ENCODE measurements at regions not wholly inside any gene's neighbourhood (a gene's known extent, or its start where the extent isn't known, plus 50 kb on each side); places are given as distances from the start of the nearest gene placed in this dataset.

DNA sequence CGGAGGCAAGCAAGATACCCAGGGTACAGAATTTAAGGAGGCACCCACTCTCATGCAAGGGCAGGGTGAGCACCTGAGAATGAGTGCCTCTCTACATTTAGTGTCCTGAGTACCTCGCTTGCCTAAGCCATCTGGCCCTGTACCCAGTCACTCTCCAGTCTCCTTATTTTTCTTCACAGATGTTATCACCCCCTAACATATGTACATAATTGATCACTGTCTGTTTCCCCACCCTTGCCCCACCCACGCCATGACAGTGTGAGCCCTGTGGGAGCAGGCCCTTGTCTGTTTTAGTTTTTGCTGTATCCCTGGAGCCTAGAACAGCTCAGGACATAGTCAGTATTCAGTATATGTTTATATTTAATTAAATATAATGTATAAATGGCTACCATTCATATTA is 113.6 kb downstream of the SPRY1 start:
- no peak for DNase-seq
- TF ChIP-seq POLR2AphosphoS5 (IDR thresholded peaks at IDR 0.05) (no peak), POLR2A (IDR thresholded peaks at IDR 0.05) (no peak)
- TF ChIP-seq, protein P1, sequence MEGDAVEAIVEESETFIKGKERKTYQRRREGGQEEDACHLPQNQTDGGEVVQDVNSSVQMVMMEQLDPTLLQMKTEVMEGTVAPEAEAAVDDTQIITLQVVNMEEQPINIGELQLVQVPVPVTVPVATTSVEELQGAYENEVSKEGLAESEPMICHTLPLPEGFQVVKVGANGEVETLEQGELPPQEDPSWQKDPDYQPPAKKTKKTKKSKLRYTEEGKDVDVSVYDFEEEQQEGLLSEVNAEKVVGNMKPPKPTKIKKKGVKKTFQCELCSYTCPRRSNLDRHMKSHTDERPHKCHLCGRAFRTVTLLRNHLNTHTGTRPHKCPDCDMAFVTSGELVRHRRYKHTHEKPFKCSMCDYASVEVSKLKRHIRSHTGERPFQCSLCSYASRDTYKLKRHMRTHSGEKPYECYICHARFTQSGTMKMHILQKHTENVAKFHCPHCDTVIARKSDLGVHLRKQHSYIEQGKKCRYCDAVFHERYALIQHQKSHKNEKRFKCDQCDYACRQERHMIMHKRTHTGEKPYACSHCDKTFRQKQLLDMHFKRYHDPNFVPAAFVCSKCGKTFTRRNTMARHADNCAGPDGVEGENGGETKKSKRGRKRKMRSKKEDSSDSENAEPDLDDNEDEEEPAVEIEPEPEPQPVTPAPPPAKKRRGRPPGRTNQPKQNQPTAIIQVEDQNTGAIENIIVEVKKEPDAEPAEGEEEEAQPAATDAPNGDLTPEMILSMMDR (IDR thresholded peaks at IDR 0.05 in 8 of 11, conservative IDR thresholded peaks at IDR 0.05 in 3 of 11): no peak
- Histone ChIP-seq H3K9me3 (no peaks in the 10 kb centered on the region), H3K4me1 (peaks cover 0 to 16% (median 4%) of the 10 kb centered on the region in 6 donors), H3K27ac (no peak overlapping the region), H3K4me3 (no peak overlapping the region), H3K36me3 (no peaks in the 10 kb centered on the region), H3K27me3 (replicated peaks in 1 of 7) (peaks cover 0 to 12% (median 0%) of the 10 kb centered on the region in 7 donors)
- WGBS, 5 donors: 89 to 97% (median 94%) methylated on average over 3 of the region's 3 CpGs
- intact Hi-C loops (cut with DNase I; ENCODE audit: low total_unique reads): no loop called here

DNA sequence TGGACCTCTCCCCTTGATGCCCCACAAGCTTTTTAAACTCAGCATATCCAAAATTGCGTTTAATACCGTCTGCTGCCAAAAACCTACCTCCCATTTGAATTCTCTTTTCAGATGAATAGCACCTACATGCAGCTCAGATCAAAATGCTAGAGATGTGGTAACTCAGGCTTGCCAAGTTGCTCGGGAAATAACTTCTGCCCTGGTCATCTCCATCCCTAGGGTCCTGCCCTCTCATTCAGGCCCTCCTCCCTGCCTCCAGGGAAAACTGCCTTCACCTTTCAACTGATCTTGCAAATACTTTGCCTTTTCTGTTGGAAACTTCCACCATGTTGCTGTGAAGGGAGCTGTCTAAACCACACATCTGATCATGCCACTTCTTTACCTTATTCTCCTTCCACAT is 114.1 kb downstream of the SPRY1 start:
- 88 to 97% (median 96%) methylated on average over 3 of the region's 3 CpGs for WGBS, 5 donors
- H3K36me3 ChIP-seq: no peaks in the 10 kb centered on the region
- DNase-seq: no peak
- H3K4me3 ChIP-seq: no peak overlapping the region
- intact Hi-C loops (cut with DNase I; ENCODE audit: low total_unique reads): no loop called here
- H3K9me3 ChIP-seq: no peaks in the 10 kb centered on the region
- H3K27me3 ChIP-seq (replicated peaks in 1 of 7): peaks cover 0 to 8% (median 0%) of the 10 kb centered on the region in 7 donors
- H3K4me1 ChIP-seq: peaks cover 0 to 11% (median 2%) of the 10 kb centered on the region in 6 donors
- TF ChIP-seq, protein P1 (IDR thresholded peaks at IDR 0.05 in 8 of 11, conservative IDR thresholded peaks at IDR 0.05 in 3 of 11): no peak
- TF ChIP-seq POLR2AphosphoS5 (IDR thresholded peaks at IDR 0.05) (no peak), POLR2A (IDR thresholded peaks at IDR 0.05) (no peak)
- no peak overlapping the region for H3K27ac ChIP-seq

DNA sequence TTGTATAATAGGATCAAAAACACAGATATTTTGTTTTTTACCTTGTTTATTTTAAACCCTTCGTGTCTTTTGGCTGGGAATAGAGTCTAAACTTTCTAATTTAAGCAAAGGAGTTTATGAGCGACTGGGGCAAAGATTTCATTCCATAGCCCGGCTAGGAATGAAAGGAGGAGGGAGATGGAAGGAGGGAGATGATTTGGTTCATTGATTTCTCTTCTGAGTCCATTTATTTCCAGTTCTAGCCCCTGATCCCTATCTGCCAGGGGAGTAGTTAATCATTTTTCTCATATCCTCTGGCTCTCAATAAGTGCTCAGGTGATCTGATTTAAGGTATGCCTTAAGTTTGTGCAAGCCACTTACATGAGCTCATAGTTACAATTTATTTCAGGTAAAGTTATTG is 120.0 kb downstream of the SPRY1 start:
- Histone ChIP-seq H3K36me3 (no peaks in the 10 kb centered on the region), H3K27ac (no peak overlapping the region), H3K9me3 (no peaks in the 10 kb centered on the region), H3K4me3 (no peak overlapping the region), H3K27me3 (replicated peaks in 1 of 7) (no peaks in the 10 kb centered on the region), H3K4me1 (no peaks in the 10 kb centered on the region)
- TF ChIP-seq POLR2A (IDR thresholded peaks at IDR 0.05) (no peak), POLR2AphosphoS5 (IDR thresholded peaks at IDR 0.05) (no peak)
- TF ChIP-seq, protein P1 (IDR thresholded peaks at IDR 0.05 in 8 of 11, conservative IDR thresholded peaks at IDR 0.05 in 3 of 11): no peak
- DNase-seq: no peak
- WGBS, 5 donors: 63 to 88% (median 70%) methylated on average over 3 of the region's 3 CpGs
- intact Hi-C loops (cut with DNase I; ENCODE audit: low total_unique reads): no loop called here

- Histone ChIP-seq H3K4me3 (no peak overlapping the region), H3K27ac (no peak overlapping the region), H3K27me3 (replicated peaks in 1 of 7) (no peaks in the 10 kb centered on the region), H3K36me3 (no peaks in the 10 kb centered on the region), H3K9me3 (no peaks in the 10 kb centered on the region), H3K4me1 (no peaks in the 10 kb centered on the region)
- intact Hi-C loops (cut with DNase I; ENCODE audit: low total_unique reads): no loop called here
- no peak for DNase-seq
- no peak for TF ChIP-seq POLR2A (IDR thresholded peaks at IDR 0.05)
- TF ChIP-seq, protein P1 (IDR thresholded peaks at IDR 0.05 in 8 of 11, conservative IDR thresholded peaks at IDR 0.05 in 3 of 11): no peak
- no peak for TF ChIP-seq POLR2AphosphoS5 (IDR thresholded peaks at IDR 0.05)
- 77 to 90% (median 83%) methylated on average over 3 of the region's 3 CpGs for WGBS, 5 donors
Measured at GRCh38 chr4:123517176-123517575, 120.6 kb downstream of the SPRY1 start.
